ENCODE measurements at regions not wholly inside any gene's neighbourhood (a gene's known extent, or its start where the extent isn't known, plus 50 kb on each side); places are given as distances from the start of the nearest gene placed in this dataset.
"Not testable (repeated sequence)": the region's sequence is repeated elsewhere in the genome, so short reads cannot be mapped to it uniquely, and the experiment has no call there.

- no peak overlapping the region for H3K4me3 ChIP-seq (ENCODE audit: low read depth, low read length)
- no peak for TF ChIP-seq CTCF (IDR thresholded peaks at IDR 0.05; ENCODE audit: low read depth, low read length)
Observed at GRCh38 chr16:48081656-48082055, 74.1 kb downstream of the ABCC12 start.

- H3K4me3 ChIP-seq (ENCODE audit: low read depth, low read length), result no peak overlapping the region
- no peak for TF ChIP-seq CTCF (IDR thresholded peaks at IDR 0.05; ENCODE audit: low read depth, low read length)
Observed at GRCh38 chr16:48076455-48077012, 79.3 kb downstream of the ABCC12 start.

GRCh38 chr16:48075398-48075797, 80.4 kb downstream of the ABCC12 start:
- no peak for TF ChIP-seq CTCF (IDR thresholded peaks at IDR 0.05; ENCODE audit: low read depth, low read length)
- H3K4me3 ChIP-seq (ENCODE audit: low read depth, low read length), result no peak overlapping the region

GRCh38 chr16:48067388-48067787, 88.4 kb downstream of the ABCC12 start:
- no peak for TF ChIP-seq CTCF (IDR thresholded peaks at IDR 0.05; ENCODE audit: low read depth, low read length)
- H3K4me3 ChIP-seq (ENCODE audit: low read depth, low read length), result no peak overlapping the region

- TF ChIP-seq CTCF (IDR thresholded peaks at IDR 0.05; ENCODE audit: low read depth, low read length), result no peak
- no peak overlapping the region for H3K4me3 ChIP-seq (ENCODE audit: low read depth, low read length)
Observed at GRCh38 chr16:48064971-48065370, 90.8 kb downstream of the ABCC12 start.

- H3K4me3 ChIP-seq (ENCODE audit: low read depth, low read length), result no peak overlapping the region
- TF ChIP-seq CTCF (IDR thresholded peaks at IDR 0.05; ENCODE audit: low read depth, low read length), result no peak
Observed at GRCh38 chr16:48062681-48063080, 93.1 kb downstream of the ABCC12 start.

- TF ChIP-seq CTCF (IDR thresholded peaks at IDR 0.05; ENCODE audit: low read depth, low read length), result no peak
Observed at GRCh38 chr16:48059936-48060335, 95.9 kb downstream of the ABCC12 start.

GRCh38 chr16:48059190-48059589, 96.6 kb downstream of the ABCC12 start:
- not testable (repeated sequence) for H3K4me3 ChIP-seq (ENCODE audit: low read depth, low read length)

More at GRCh38 chr16:48059936-48060335, 95.9 kb downstream of the ABCC12 start:
- H3K4me3 ChIP-seq (ENCODE audit: low read depth, low read length), result no peak overlapping the region
